Transverse colon (tissue), 4 donors: ENCODE measurements at regions not wholly inside any gene's neighbourhood (a gene's known extent, or its start where the extent isn't known, plus 50 kb on each side); places are given as distances from the start of the nearest gene placed in this dataset.

Source experiments
- DNase-seq: peaks from one replicate; pipeline ENCODE4 v3.0.0-alpha.2; 2019
- H3K27ac ChIP-seq, 4 donors: fragments of 200-600 bp; sonication (generic); 2 replicates each; pipeline ENCODE4 v1.5.1; 2016 to 2018; ENCODE audit warnings: inconsistent platforms in 4 of 4
- H3K27me3 ChIP-seq: fragments of 200-600 bp; sonication (generic); 2 replicates; pipeline ENCODE4 v1.5.1; 2017; ENCODE audit warnings: inconsistent platforms
- H3K36me3 ChIP-seq, 4 donors: fragments of 200-600 bp; sonication (generic); 2 replicates each; pipeline ENCODE4 v1.5.1; 2017 to 2019; ENCODE audit warnings: inconsistent platforms in 4 of 4
- H3K4me1 ChIP-seq, 4 donors: fragments of 200-600 bp; sonication (generic); 2 replicates each; pipeline ENCODE4 v1.5.1; 2017 to 2020; ENCODE audit warnings: inconsistent platforms in 4 of 4
- H3K4me3 ChIP-seq, 4 donors: fragments of 200-600 bp; sonication (generic); 1 replicate in 1 of 4; 2 replicates in 3 of 4; pipeline versions ENCODE4 v1.5.1 to v1.6.1; 2017 to 2019; ENCODE audit warnings: inconsistent platforms in 4 of 4
- H3K9me3 ChIP-seq, 2 donors: fragments of 200-600 bp; sonication (generic); 2 replicates each; pipeline ENCODE4 v1.5.1; 2017 to 2019; ENCODE audit warnings: inconsistent platforms in 2 of 2
- CTCF ChIP-seq, 5 experiments: fragments of 200-600 bp in 3 of 5; fragments of 450-650 bp in 2 of 5; sonication (generic) in 3 of 5; IDR thresholded peaks; 1 replicate in 2 of 5; 2 replicates in 3 of 5; pipeline ENCODE4 v1.5.1; 2016 to 2017; ENCODE audit warnings: antibody characterized with exemption in 5 of 5, inconsistent platforms in 3 of 5, mild to moderate bottlenecking in 2 of 5, moderate library complexity in 1 of 5
- EP300 ChIP-seq: sonication (generic); formaldehyde crosslinking; IDR thresholded peaks from one replicate; pipeline ENCODE4 v1.6.1; 2017; ENCODE audit warnings: antibody characterized with exemption, low read depth
- POLR2A ChIP-seq: fragments of 450-650 bp; IDR thresholded peaks from one replicate; pipeline ENCODE4 v1.6.1; 2016; ENCODE audit warnings: antibody characterized with exemption, mild to moderate bottlenecking, moderate library complexity
- POLR2AphosphoS5 ChIP-seq, 3 donors: sonication (generic); formaldehyde crosslinking; IDR thresholded peaks; one replicate each; pipeline ENCODE4 v1.6.1; 2016; ENCODE audit warnings: antibody characterized with exemption in 3 of 3
- WGBS, 2 donors: methylation state at CpG; one replicate each; pipeline ENCODE4 v1.1.5; 2018; ENCODE audit warnings: low coverage in 1 of 2; 5-methylcytosine and 5-hydroxymethylcytosine counted together
- in situ Hi-C, 4 donors: fragments of 200-750 bp; cut with MboI; loops; one replicate each; pipeline versions ENCODE4 v1.15.0 to v1.15.1; 2017; ENCODE audit warnings: low sequenced_read_pairs in 3 of 4, low pct_ligation_motif_present in 1 of 4, low pct_unique_long_range_greater_than_20kb in 1 of 4
- intact Hi-C: fragments of 100-400 bp; cut with DNase I; formaldehyde crosslinking; loops from one replicate; pipeline ENCODE4 v1.15.1; 2023; ENCODE audit warnings: low total_unique reads

- Histone ChIP-seq H3K27me3 (no peaks in the 10 kb centered on the region), H3K27ac (no peak overlapping the region), H3K4me3 (no peak overlapping the region), H3K4me1 (no peaks in the 10 kb centered on the region), H3K36me3 (no peaks in the 10 kb centered on the region), H3K9me3 (peaks cover 3% of the 10 kb centered on the region in 2 donors)
- in situ Hi-C loops (no loop called here), intact Hi-C loops (no loop called here)
- TF ChIP-seq CTCF (IDR thresholded peaks at IDR 0.05) (peak; percentile 58 to 77 (median 64)), EP300 (no peak), POLR2A (no peak)
- DNase-seq = no peak
Measured at GRCh38 chr10:84026821-84027257, 112.5 kb upstream of the GHITM start.

GRCh38 chr10:84029840-84030239 is 109.5 kb upstream of the GHITM start:
- H3K27me3 ChIP-seq = no peaks in the 10 kb centered on the region
- peaks cover under 1 to 1% of the 10 kb centered on the region in 2 donors for H3K9me3 ChIP-seq
- no peak overlapping the region for H3K27ac ChIP-seq
- H3K36me3 ChIP-seq = no peaks in the 10 kb centered on the region
- no peak for DNase-seq
- intact Hi-C loops = no loop called here
- TF ChIP-seq CTCF (IDR thresholded peaks at IDR 0.05) = no peak
- TF ChIP-seq EP300 = no peak
- TF ChIP-seq POLR2AphosphoS5 (IDR thresholded peaks at IDR 0.05) = no peak
- no peak for TF ChIP-seq POLR2A
- WGBS, 2 donors = 80 to 90% methylated on average over 4 of the region's 4 CpGs
- no peaks in the 10 kb centered on the region for H3K4me1 ChIP-seq
- in situ Hi-C loops = no loop called here
- no peak overlapping the region for H3K4me3 ChIP-seq

GRCh38 chr10:84038035-84038434 is 101.3 kb upstream of the GHITM start:
- H3K9me3 ChIP-seq = no peaks in the 10 kb centered on the region
- no peaks in the 10 kb centered on the region for H3K27me3 ChIP-seq
- DNase-seq = no peak
- H3K4me3 ChIP-seq = no peak overlapping the region
- H3K27ac ChIP-seq = no peak overlapping the region
- in situ Hi-C loops (no loop called here), intact Hi-C loops (no loop called here)
- 68 to 73% methylated on average over 1 to 2 of the region's 2 CpGs for WGBS, 2 donors
- no peaks in the 10 kb centered on the region for H3K4me1 ChIP-seq
- TF ChIP-seq POLR2A = no peak
- TF ChIP-seq EP300 = no peak
- H3K36me3 ChIP-seq = no peaks in the 10 kb centered on the region

- Histone ChIP-seq H3K27ac (no peak overlapping the region), H3K27me3 (no peaks in the 10 kb centered on the region), H3K9me3 (no peaks in the 10 kb centered on the region), H3K4me1 (no peaks in the 10 kb centered on the region), H3K4me3 (no peak overlapping the region), H3K36me3 (no peaks in the 10 kb centered on the region)
- intact Hi-C loops (no loop called here), in situ Hi-C loops (no loop called here)
- DNase-seq = no peak
- TF ChIP-seq EP300 = no peak
- no peak for TF ChIP-seq POLR2A
- TF ChIP-seq CTCF (IDR thresholded peaks at IDR 0.05) = no peak
- no peak for TF ChIP-seq POLR2AphosphoS5 (IDR thresholded peaks at IDR 0.05)
- 74 to 87% methylated on average over 5 of the region's 5 CpGs for WGBS, 2 donors
Measured at GRCh38 chr10:84039957-84040356, 99.4 kb upstream of the GHITM start.

- Histone ChIP-seq H3K27ac (no peak overlapping the region), H3K4me3 (no peak overlapping the region), H3K9me3 (no peaks in the 10 kb centered on the region), H3K36me3 (no peaks in the 10 kb centered on the region), H3K27me3 (peaks cover 6% of the 10 kb centered on the region), H3K4me1 (no peaks in the 10 kb centered on the region)
- 64% methylated on average over 3 of the region's 3 CpGs; no CpG with 5 or more reads in 1 of the 2 donors for WGBS, 2 donors
- in situ Hi-C loops = no loop called here
- no peak for TF ChIP-seq POLR2AphosphoS5 (IDR thresholded peaks at IDR 0.05)
- no peak for TF ChIP-seq EP300
- no peak for TF ChIP-seq POLR2A
- no peak for TF ChIP-seq CTCF (IDR thresholded peaks at IDR 0.05)
- DNase-seq = no peak
- intact Hi-C loops = no loop called here
Measured at GRCh38 chr10:84047258-84048010, 91.9 kb upstream of the GHITM start.
